Esophagus squamous epithelium (tissue), 5 donors: ENCODE measurements at regions not wholly inside any gene's neighbourhood (a gene's known extent, or its start where the extent isn't known, plus 50 kb on each side); places are given as distances from the start of the nearest gene placed in this dataset.

Experiments
- DNase-seq: peaks from one replicate; lab custom pipeline; 2025; lab: John Stamatoyannopoulos, UW
- H3K27ac ChIP-seq, 4 donors: fragments of 200-600 bp; sonication (generic); one replicate each; pipeline ENCODE4 v1.5.1; 2016 to 2019; ENCODE audit warnings: mild to moderate bottlenecking in 1 of 4
- H3K27me3 ChIP-seq, 4 donors: fragments of 200-600 bp; sonication (generic); 1 replicate in 3 of 4; 2 replicates in 1 of 4; pipeline versions ENCODE4 v1.5.1 to v1.6.0; 2017 to 2021; ENCODE audit warnings: antibody characterized with exemption in 1 of 4
- H3K36me3 ChIP-seq, 3 donors: fragments of 200-600 bp; sonication (generic); one replicate each; pipeline ENCODE4 v1.5.1; 2016 to 2019
- H3K4me1 ChIP-seq, 3 donors: fragments of 200-600 bp; sonication (generic); one replicate each; pipeline ENCODE4 v1.5.1; 2017 to 2019
- H3K4me3 ChIP-seq, 4 donors: fragments of 200-600 bp; sonication (generic); 1 replicate in 3 of 4; 2 replicates in 1 of 4; pipeline ENCODE4 v1.5.1; 2016 to 2019; ENCODE audit warnings: mild to moderate bottlenecking in 2 of 4, moderate library complexity in 1 of 4
- H3K9me3 ChIP-seq, 3 donors: fragments of 200-600 bp; sonication (generic); one replicate each; pipeline ENCODE4 v1.5.1; 2016 to 2019
- CTCF ChIP-seq, 6 experiments: fragments of 450-650 bp in 4 of 6; fragments of 200-600 bp in 2 of 6; sonication (generic) in 2 of 6; IDR thresholded peaks; one replicate each; pipeline ENCODE4 v1.5.1; 2016 to 2019; ENCODE audit warnings: antibody characterized with exemption in 6 of 6, mild to moderate bottlenecking in 4 of 6, moderate library complexity in 4 of 6
- POLR2A ChIP-seq, 4 donors: fragments of 450-650 bp; IDR thresholded peaks; one replicate each; pipeline ENCODE4 v1.6.1; 2017; ENCODE audit warnings: antibody characterized with exemption in 4 of 4, mild to moderate bottlenecking in 4 of 4, moderate library complexity in 3 of 4
- WGBS, 2 donors: methylation state at CpG; one replicate each; pipeline ENCODE4 v1.1.5; 2018; 5-methylcytosine and 5-hydroxymethylcytosine counted together
- intact Hi-C: fragments of 100-400 bp; cut with DNase I; formaldehyde crosslinking; loops from one replicate; pipeline ENCODE4 v1.15.0; 2022
- donor health status: DM: yes; HTN: yes; CAD: no.

- Histone ChIP-seq H3K36me3 (no peaks in the 10 kb centered on the region), H3K27ac (no peak overlapping the region), H3K4me3 (no peak overlapping the region), H3K27me3 (peaks cover 0 to 14% (median 0%) of the 10 kb centered on the region in 4 donors), H3K9me3 (no peaks in the 10 kb centered on the region), H3K4me1 (no peaks in the 10 kb centered on the region)
- DNase-seq, result no peak
- intact Hi-C loops, result no loop called here
- TF ChIP-seq POLR2A (IDR thresholded peaks at IDR 0.05) (no peak), CTCF (IDR thresholded peaks at IDR 0.05) (no peak)
- 66 to 90% methylated on average over 4 to 5 of the region's 17 CpGs for WGBS, 2 donors
Observed at GRCh38 chr14:96631621-96632362, 129.6 kb downstream of the PAPOLA start.

GRCh38 chr14:96632363-96632758, 130.2 kb downstream of the PAPOLA start:
- 69 to 81% methylated on average over 8 of the region's 8 CpGs for WGBS, 2 donors
- no peak overlapping the region for H3K27ac ChIP-seq
- intact Hi-C loops, result no loop called here
- no peak for TF ChIP-seq CTCF (IDR thresholded peaks at IDR 0.05)
- no peak for TF ChIP-seq POLR2A (IDR thresholded peaks at IDR 0.05)
- no peaks in the 10 kb centered on the region for H3K4me1 ChIP-seq
- H3K27me3 ChIP-seq, result peaks cover 0 to 8% (median 0%) of the 10 kb centered on the region in 4 donors
- H3K36me3 ChIP-seq, result no peaks in the 10 kb centered on the region
- DNase-seq, result no peak
- H3K9me3 ChIP-seq, result no peaks in the 10 kb centered on the region
- no peak overlapping the region for H3K4me3 ChIP-seq

- H3K4me1 ChIP-seq, result no peaks in the 10 kb centered on the region
- 44 to 70% methylated on average over 2 of the region's 2 CpGs for WGBS, 2 donors
Observed at GRCh38 chr14:96633096-96633495, 130.9 kb downstream of the PAPOLA start.

GRCh38 chr14:96634481-96634880, 132.3 kb downstream of the PAPOLA start:
- Histone ChIP-seq H3K4me3 (no peak overlapping the region), H3K27me3 (no peaks in the 10 kb centered on the region), H3K27ac (no peak overlapping the region), H3K9me3 (no peaks in the 10 kb centered on the region), H3K4me1 (no peaks in the 10 kb centered on the region), H3K36me3 (no peaks in the 10 kb centered on the region)
- TF ChIP-seq POLR2A (IDR thresholded peaks at IDR 0.05), result no peak
- TF ChIP-seq CTCF (IDR thresholded peaks at IDR 0.05), result no peak
- intact Hi-C loops, result no loop called here
- WGBS, 2 donors, result 44 to 77% methylated on average over 5 of the region's 9 CpGs
- no peak for DNase-seq

More at GRCh38 chr14:96633096-96633495, 130.9 kb downstream of the PAPOLA start:
- no peaks in the 10 kb centered on the region for H3K36me3 ChIP-seq
- no peaks in the 10 kb centered on the region for H3K9me3 ChIP-seq
- no peak for DNase-seq
- intact Hi-C loops, result no loop called here
- no peak overlapping the region for H3K4me3 ChIP-seq
- no peak for TF ChIP-seq CTCF (IDR thresholded peaks at IDR 0.05)
- no peak for TF ChIP-seq POLR2A (IDR thresholded peaks at IDR 0.05)
- peaks cover 0 to under 1% (median 0%) of the 10 kb centered on the region in 4 donors for H3K27me3 ChIP-seq
- H3K27ac ChIP-seq, result no peak overlapping the region

GRCh38 chr14:96634896-96635295, 132.7 kb downstream of the PAPOLA start:
- Histone ChIP-seq H3K9me3 (no peaks in the 10 kb centered on the region), H3K4me1 (no peaks in the 10 kb centered on the region), H3K36me3 (no peaks in the 10 kb centered on the region), H3K27me3 (no peaks in the 10 kb centered on the region), H3K4me3 (no peak overlapping the region), H3K27ac (no peak overlapping the region)
- TF ChIP-seq CTCF (IDR thresholded peaks at IDR 0.05), result no peak
- TF ChIP-seq POLR2A (IDR thresholded peaks at IDR 0.05), result no peak
- no peak for DNase-seq
- intact Hi-C loops, result no loop called here
- WGBS, 2 donors, result 57 to 63% methylated on average over 1 to 5 of the region's 5 CpGs
